GM23338 (cell line): ENCODE measurements at regions not wholly inside any gene's neighbourhood (a gene's known extent, or its start where the extent isn't known, plus 50 kb on each side); places are given as distances from the start of the nearest gene placed in this dataset.

Experiments used
- ATAC-seq: fragments of 200-7000 bp; cut with Tn5 transposase; 3 replicates; pipeline ENCODE4 v1.9.1; 2020
- DNase-seq: peaks from one replicate; pipeline ENCODE4 v3.0.0-alpha.2; 2015; ENCODE audit warnings: low spot score
- H2AFZ ChIP-seq: fragments of 200-600 bp; sonication (generic); 2 replicates; pipeline ENCODE4 v1.8.0; 2016; ENCODE audit warnings: antibody characterized with exemption, mild to moderate bottlenecking, moderate library complexity
- H3F3A ChIP-seq: fragments of 200-600 bp; sonication (generic); replicated peaks from 2 replicates; pipeline ENCODE4 v1.8.0; 2017; ENCODE audit warnings: antibody characterized with exemption, mixed run types, low read depth
- H3K27ac ChIP-seq: fragments of 200-600 bp; sonication (generic); 2 replicates; pipeline ENCODE4 v1.6.1; 2016; ENCODE audit warnings: low read depth
- H3K27me3 ChIP-seq: fragments of 200-600 bp; sonication (generic); 2 replicates; pipeline ENCODE4 v1.8.0; 2016; ENCODE audit warnings: mild to moderate bottlenecking, mixed run types, moderate library complexity; ENCODE audit not compliant: insufficient read depth
- H3K36me3 ChIP-seq: fragments of 200-600 bp; sonication (generic); 2 replicates; pipeline ENCODE4 v1.8.0; 2016; ENCODE audit warnings: mild to moderate bottlenecking; ENCODE audit not compliant: insufficient read depth
- H3K4me1 ChIP-seq: fragments of 200-600 bp; sonication (generic); 2 replicates; pipeline ENCODE4 v1.8.0; 2016; ENCODE audit warnings: mild to moderate bottlenecking, moderate library complexity; ENCODE audit not compliant: insufficient read depth
- H3K4me2 ChIP-seq: fragments of 200-600 bp; sonication (generic); 2 replicates; pipeline ENCODE4 v1.7.1; 2017; ENCODE audit warnings: mixed run types
- H3K4me3 ChIP-seq: fragments of 200-600 bp; sonication (generic); 2 replicates; pipeline ENCODE4 v1.6.1; 2016; ENCODE audit warnings: mixed run types
- H3K79me2 ChIP-seq: fragments of 200-600 bp; sonication (generic); replicated peaks from 2 replicates; pipeline ENCODE4 v1.8.0; 2017; ENCODE audit warnings: mild to moderate bottlenecking; ENCODE audit not compliant: insufficient read depth
- H3K9me2 ChIP-seq: fragments of 200-600 bp; sonication (generic); 2 replicates; pipeline ENCODE4 v1.8.0; 2017; ENCODE audit not compliant: insufficient read depth
- H4K20me1 ChIP-seq: fragments of 200-600 bp; sonication (generic); replicated peaks from 2 replicates; pipeline ENCODE4 v1.8.0; 2017; ENCODE audit warnings: mild to moderate bottlenecking; ENCODE audit not compliant: insufficient read depth
- H3K27ac Mint-ChIP-seq: 2 replicates; pipeline ENCODE4 v1.8.0; 2020; ENCODE audit warnings: inconsistent platforms, mild to moderate bottlenecking, moderate library complexity, mixed read lengths
- H3K27me3 Mint-ChIP-seq: 3 replicates; pipeline ENCODE4 v1.8.0; 2022; ENCODE audit warnings: low read depth, mild to moderate bottlenecking, moderate library complexity, mixed read lengths, inconsistent platforms; ENCODE audit not compliant: insufficient read depth, poor library complexity
- H3K36me3 Mint-ChIP-seq: 3 replicates; pipeline ENCODE4 v1.8.0; 2021; ENCODE audit warnings: low read depth, mild to moderate bottlenecking, inconsistent platforms, moderate library complexity, mixed read lengths
- H3K4me1 Mint-ChIP-seq: 3 replicates; pipeline ENCODE4 v1.8.0; 2020; ENCODE audit warnings: mild to moderate bottlenecking, inconsistent platforms, mixed read lengths
- H3K4me3 Mint-ChIP-seq: 3 replicates; pipeline ENCODE4 v1.8.0; 2021; ENCODE audit warnings: moderate library complexity, mild to moderate bottlenecking, inconsistent platforms, mixed read lengths
- H3K9me3 Mint-ChIP-seq: 3 replicates; pipeline ENCODE4 v1.8.0; 2020; ENCODE audit warnings: moderate library complexity, mild to moderate bottlenecking, inconsistent platforms, mixed read lengths
- CREB1 ChIP-seq: fragments of 250-450 bp; sonication (Bioruptor Pico); IDR thresholded peaks from 2 replicates; pipeline ENCODE4 v1.5.0; 2020; ENCODE audit warnings: low read depth, mild to moderate bottlenecking, moderate library complexity
- CTCF ChIP-seq, 2 experiments: fragments of 200-600 bp in 1 of 2; sonication (generic) in 1 of 2; conservative IDR thresholded peaks; 2 replicates each; pipeline versions ENCODE4 v1.5.1 to v1.6.1; 2016 to 2017; ENCODE audit warnings: antibody characterized with exemption in 2 of 2, low read depth in 2 of 2, mild to moderate bottlenecking in 2 of 2, moderate library complexity in 1 of 2
- ETS1 ChIP-seq: IDR thresholded peaks from 2 replicates; pipeline ENCODE4 v1.6.1; 2016; ENCODE audit warnings: antibody characterized with exemption
- EZH2 ChIP-seq: fragments of 200-600 bp; sonication (generic); IDR thresholded peaks from one replicate; pipeline ENCODE4 v1.8.0; 2017; ENCODE audit warnings: antibody characterized with exemption, mild to moderate bottlenecking, low read depth; ENCODE audit not compliant: unreplicated experiment
- EZH2phosphoT487 ChIP-seq: fragments of 200-600 bp; sonication (generic); IDR thresholded peaks from one replicate; pipeline ENCODE4 v1.8.1; 2018; ENCODE audit warnings: antibody characterized with exemption; ENCODE audit not compliant: unreplicated experiment
- JUNB ChIP-seq: IDR thresholded peaks from one replicate; pipeline ENCODE4 v1.6.1; 2016; ENCODE audit warnings: antibody characterized with exemption; ENCODE audit not compliant: unreplicated experiment
- NANOG ChIP-seq: IDR thresholded peaks from 2 replicates; pipeline ENCODE4 v1.6.1; 2016; ENCODE audit warnings: antibody characterized with exemption, borderline replicate concordance
- POLR2AphosphoS5 ChIP-seq: IDR thresholded peaks from 2 replicates; pipeline ENCODE4 v1.6.1; 2016; ENCODE audit warnings: antibody characterized with exemption, low read depth
- REST ChIP-seq: IDR thresholded peaks from one replicate; pipeline ENCODE4 v1.6.1; 2018; ENCODE audit warnings: antibody characterized with exemption; ENCODE audit not compliant: unreplicated experiment
- STAT1 ChIP-seq: IDR thresholded peaks from one replicate; pipeline ENCODE4 v1.6.1; 2016; ENCODE audit warnings: antibody characterized with exemption; ENCODE audit not compliant: unreplicated experiment
- ZNF114 ChIP-seq: fragments of 250-450 bp; sonication (Bioruptor Pico); IDR thresholded peaks from 2 replicates; pipeline ENCODE4 v1.5.0; 2020; ENCODE audit warnings: mild to moderate bottlenecking, moderate library complexity
- ZNF331 ChIP-seq: fragments of 250-450 bp; sonication (Bioruptor Pico); IDR thresholded peaks from 2 replicates; pipeline ENCODE4 v1.5.0; 2020; ENCODE audit warnings: low read depth, mild to moderate bottlenecking, moderate library complexity
- ZNF462 ChIP-seq: fragments of 250-450 bp; sonication (Bioruptor Pico); IDR thresholded peaks from 2 replicates; pipeline ENCODE4 v1.5.0; 2020; ENCODE audit warnings: mild to moderate bottlenecking, moderate library complexity

GRCh38 chr15:46714950-46715349 is 1002.4 kb upstream of the SEMA6D start:
- Mint-ChIP-seq H3K27ac (no peak overlapping the region), H3K9me3 (peaks cover 44% of the 10 kb centered on the region), H3K27me3 (no peaks in the 10 kb centered on the region), H3K4me1 (no peaks in the 10 kb centered on the region), H3K4me3 (no peak overlapping the region), H3K36me3 (no peaks in the 10 kb centered on the region)
- H3K27ac ChIP-seq, result no peak overlapping the region
- H3K27me3 ChIP-seq, result no peaks in the 10 kb centered on the region
- peaks cover 6% of the 10 kb centered on the region for H3K9me2 ChIP-seq
- ATAC-seq (no peak), DNase-seq (no peak)
- H2AFZ ChIP-seq, result no peak overlapping the region
- no peak overlapping the region for H3K4me2 ChIP-seq
- no peaks in the 10 kb centered on the region for H3F3A ChIP-seq
- H3K36me3 ChIP-seq, result no peaks in the 10 kb centered on the region
- TF ChIP-seq ZNF462 (CRISPR knock-in tag), result no peak
- no peak for TF ChIP-seq CTCF (conservative IDR thresholded peaks at IDR 0.05; ENCODE audit: low read depth in 2 of 2)
- TF ChIP-seq EZH2, result no peak
- no peak for TF ChIP-seq ZNF114 (CRISPR knock-in tag)
- no peak for TF ChIP-seq ETS1
- TF ChIP-seq NANOG, result no peak
- no peak for TF ChIP-seq ZNF331 (CRISPR knock-in tag)
- TF ChIP-seq EZH2phosphoT487, result no peak
- TF ChIP-seq CREB1, result no peak
- TF ChIP-seq STAT1, result no peak
- TF ChIP-seq JUNB, result no peak
- TF ChIP-seq POLR2AphosphoS5, result no peak
- TF ChIP-seq REST, result no peak
- no peaks in the 10 kb centered on the region for H4K20me1 ChIP-seq
- H3K4me3 ChIP-seq, result no peak overlapping the region
- no peaks in the 10 kb centered on the region for H3K79me2 ChIP-seq
- H3K4me1 ChIP-seq, result no peaks in the 10 kb centered on the region
